ENCODE measurements at regions not wholly inside any gene's neighbourhood (a gene's known extent, or its start where the extent isn't known, plus 50 kb on each side); places are given as distances from the start of the nearest gene placed in this dataset.

DNA sequence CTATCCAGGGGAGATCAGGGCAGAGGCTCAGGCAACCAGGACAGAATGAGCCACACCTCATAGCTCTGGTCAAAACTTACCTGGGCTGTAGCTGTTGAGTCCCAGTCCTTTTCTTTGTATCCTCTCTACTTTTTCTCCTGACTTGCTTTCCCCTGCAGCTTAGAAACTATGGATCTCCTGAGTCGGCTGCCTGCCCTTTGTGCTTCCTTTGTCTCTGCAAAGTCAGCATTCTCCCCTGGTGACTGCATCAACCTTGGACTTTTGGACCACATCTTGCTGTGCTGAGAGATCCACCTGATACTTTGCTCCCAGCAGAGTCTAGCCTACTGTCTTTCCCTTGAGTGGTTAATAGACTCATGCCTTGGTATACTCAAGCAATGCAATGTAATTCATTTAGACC lies 353.3 kb downstream of the SIPA1L2 start:
- no peak overlapping the region for H2AFZ ChIP-seq (ENCODE audit: low read depth)
- no peak overlapping the region for H3K4me3 ChIP-seq (IDR thresholded peaks at IDR 0.05; ENCODE audit: insufficient read depth, low read depth, low read length)
- TF ChIP-seq, protein P1, sequence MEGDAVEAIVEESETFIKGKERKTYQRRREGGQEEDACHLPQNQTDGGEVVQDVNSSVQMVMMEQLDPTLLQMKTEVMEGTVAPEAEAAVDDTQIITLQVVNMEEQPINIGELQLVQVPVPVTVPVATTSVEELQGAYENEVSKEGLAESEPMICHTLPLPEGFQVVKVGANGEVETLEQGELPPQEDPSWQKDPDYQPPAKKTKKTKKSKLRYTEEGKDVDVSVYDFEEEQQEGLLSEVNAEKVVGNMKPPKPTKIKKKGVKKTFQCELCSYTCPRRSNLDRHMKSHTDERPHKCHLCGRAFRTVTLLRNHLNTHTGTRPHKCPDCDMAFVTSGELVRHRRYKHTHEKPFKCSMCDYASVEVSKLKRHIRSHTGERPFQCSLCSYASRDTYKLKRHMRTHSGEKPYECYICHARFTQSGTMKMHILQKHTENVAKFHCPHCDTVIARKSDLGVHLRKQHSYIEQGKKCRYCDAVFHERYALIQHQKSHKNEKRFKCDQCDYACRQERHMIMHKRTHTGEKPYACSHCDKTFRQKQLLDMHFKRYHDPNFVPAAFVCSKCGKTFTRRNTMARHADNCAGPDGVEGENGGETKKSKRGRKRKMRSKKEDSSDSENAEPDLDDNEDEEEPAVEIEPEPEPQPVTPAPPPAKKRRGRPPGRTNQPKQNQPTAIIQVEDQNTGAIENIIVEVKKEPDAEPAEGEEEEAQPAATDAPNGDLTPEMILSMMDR (conservative IDR thresholded peaks at IDR 0.05; ENCODE audit: low read depth, low read length) = no peak
- no peaks in the 10 kb centered on the region for H3K79me2 ChIP-seq (ENCODE audit: insufficient read depth, low read depth)
- H3K27me3 ChIP-seq (ENCODE audit: insufficient read depth, low read depth) = no peaks in the 10 kb centered on the region
- no peaks in the 10 kb centered on the region for H4K20me1 ChIP-seq (ENCODE audit: insufficient read depth)
- no peaks in the 10 kb centered on the region for H3K36me3 ChIP-seq (ENCODE audit: insufficient read depth)
- no peaks in the 10 kb centered on the region for H3K4me1 ChIP-seq (ENCODE audit: low read depth, poor library complexity, severe bottlenecking)
- no peak overlapping the region for H3K4me2 ChIP-seq
- no peak overlapping the region for H3K9ac ChIP-seq
- H3K27ac ChIP-seq = no peak overlapping the region

GRCh38 chr1:232274999-232275710 lies 354.8 kb downstream of the SIPA1L2 start:
- no peaks in the 10 kb centered on the region for H3K27me3 ChIP-seq (ENCODE audit: insufficient read depth, low read depth)

DNA sequence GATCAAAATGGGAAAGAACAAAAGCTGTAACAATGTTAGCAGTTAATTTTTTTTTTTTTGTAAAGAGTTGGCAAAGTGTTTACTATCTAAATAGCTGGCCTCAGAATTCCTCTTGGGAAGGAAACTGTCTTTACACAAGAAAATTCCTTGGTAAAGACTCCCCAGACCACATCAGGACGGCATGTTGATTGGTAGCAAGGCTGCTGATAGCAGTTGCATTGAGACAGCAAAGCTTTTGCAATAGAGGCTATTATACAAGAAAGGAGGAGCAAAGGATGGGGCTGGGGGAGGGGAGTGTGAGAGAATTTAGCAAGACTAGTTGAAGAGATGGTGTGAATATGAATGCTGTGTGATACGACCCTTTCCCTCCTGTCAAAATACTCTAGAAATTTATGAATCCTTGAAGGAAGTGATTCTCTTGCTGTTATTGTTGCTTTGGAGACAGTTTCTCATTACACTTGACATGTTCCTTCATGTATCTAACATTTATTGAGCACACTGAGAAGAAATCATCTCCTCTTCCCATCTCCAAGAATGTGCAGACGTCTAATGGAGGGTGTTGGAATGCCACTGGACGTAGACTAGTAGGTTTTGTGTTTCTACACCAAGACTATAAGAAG lies 355.6 kb downstream of the SIPA1L2 start:
- no peak overlapping the region for H3K27ac ChIP-seq
- H3K4me2 ChIP-seq = no peak overlapping the region
- H3K79me2 ChIP-seq (ENCODE audit: insufficient read depth, low read depth) = no peaks in the 10 kb centered on the region
- no peaks in the 10 kb centered on the region for H3K36me3 ChIP-seq (ENCODE audit: insufficient read depth)
- H3K27me3 ChIP-seq (ENCODE audit: insufficient read depth, low read depth) = no peaks in the 10 kb centered on the region
- H3K4me3 ChIP-seq (IDR thresholded peaks at IDR 0.05; ENCODE audit: insufficient read depth, low read depth, low read length) = no peak overlapping the region
- TF ChIP-seq, protein P1 (conservative IDR thresholded peaks at IDR 0.05; ENCODE audit: low read depth, low read length) = no peak
- no peak overlapping the region for H3K9ac ChIP-seq
- H4K20me1 ChIP-seq (ENCODE audit: insufficient read depth) = no peaks in the 10 kb centered on the region
- H3K4me1 ChIP-seq (ENCODE audit: low read depth, poor library complexity, severe bottlenecking) = no peaks in the 10 kb centered on the region
- H2AFZ ChIP-seq (ENCODE audit: low read depth) = no peak overlapping the region

More at GRCh38 chr1:232274999-232275710, 354.8 kb downstream of the SIPA1L2 start:
- Histone ChIP-seq H3K4me1 (ENCODE audit: low read depth, poor library complexity, severe bottlenecking) (no peaks in the 10 kb centered on the region), H3K36me3 (ENCODE audit: insufficient read depth) (no peaks in the 10 kb centered on the region), H3K27ac (no peak overlapping the region), H2AFZ (ENCODE audit: low read depth) (no peak overlapping the region), H3K4me2 (no peak overlapping the region), H3K79me2 (ENCODE audit: insufficient read depth, low read depth) (no peaks in the 10 kb centered on the region), H3K9ac (no peak overlapping the region), H3K4me3 (IDR thresholded peaks at IDR 0.05; ENCODE audit: insufficient read depth, low read depth, low read length) (no peak overlapping the region), H4K20me1 (ENCODE audit: insufficient read depth) (no peaks in the 10 kb centered on the region)
- TF ChIP-seq, protein P1 (conservative IDR thresholded peaks at IDR 0.05; ENCODE audit: low read depth, low read length) = no peak

- no peak overlapping the region for H2AFZ ChIP-seq (ENCODE audit: low read depth)
- TF ChIP-seq, protein P1 (conservative IDR thresholded peaks at IDR 0.05; ENCODE audit: low read depth, low read length) = no peak
- no peaks in the 10 kb centered on the region for H3K4me1 ChIP-seq (ENCODE audit: low read depth, poor library complexity, severe bottlenecking)
- no peaks in the 10 kb centered on the region for H3K27me3 ChIP-seq (ENCODE audit: insufficient read depth, low read depth)
- H3K9ac ChIP-seq = no peak overlapping the region
- H3K27ac ChIP-seq = no peak overlapping the region
- no peaks in the 10 kb centered on the region for H4K20me1 ChIP-seq (ENCODE audit: insufficient read depth)
- no peaks in the 10 kb centered on the region for H3K36me3 ChIP-seq (ENCODE audit: insufficient read depth)
- no peaks in the 10 kb centered on the region for H3K79me2 ChIP-seq (ENCODE audit: insufficient read depth, low read depth)
- no peak overlapping the region for H3K4me2 ChIP-seq
- H3K4me3 ChIP-seq (IDR thresholded peaks at IDR 0.05; ENCODE audit: insufficient read depth, low read depth, low read length) = no peak overlapping the region
Observed at GRCh38 chr1:232273011-232273410, 356.9 kb downstream of the SIPA1L2 start.
